ENCODE measurements at regions not wholly inside any gene's neighbourhood (a gene's known extent, or its start where the extent isn't known, plus 50 kb on each side); places are given as distances from the start of the nearest gene placed in this dataset.

GRCh38 chr22:49633010-49633324 is 194.7 kb downstream of the BRD1 start:
- TF ChIP-seq CTCF (conservative IDR thresholded peaks at IDR 0.05; ENCODE audit: low read depth, low read length) (no peak), EZH2 (IDR thresholded peaks at IDR 0.05; ENCODE audit: low read length, unreplicated experiment) (no peak)

Data from PC-3 (cell line).